ENCODE measurements at regions not wholly inside any gene's neighbourhood (a gene's known extent, or its start where the extent isn't known, plus 50 kb on each side); places are given as distances from the start of the nearest gene placed in this dataset.

- TF ChIP-seq POLR2A (IDR thresholded peaks at IDR 0.05; ENCODE audit: low read depth, low read length) (no peak), POLR2AphosphoS5 (IDR thresholded peaks at IDR 0.05; ENCODE audit: low read depth, low read length) (no peak), TAF1 (IDR thresholded peaks at IDR 0.05; ENCODE audit: borderline replicate concordance, low read depth, low read length) (no peak)
Measured at GRCh38 chr5:89359046-89359445, 476.1 kb upstream of the MEF2C start.

Data from GM12892 (cell line).